Panc1 (cell line): ENCODE measurements at regions not wholly inside any gene's neighbourhood (a gene's known extent, or its start where the extent isn't known, plus 50 kb on each side); places are given as distances from the start of the nearest gene placed in this dataset.

Experiments
- ATAC-seq: fragments of 200-7000 bp; cut with Tn5 transposase; 2 replicates; pipeline ENCODE4 v1.9.1; 2020; ENCODE audit warnings: mild to moderate bottlenecking, moderate library complexity
- BruUV-seq: library from RNA; stranded (reverse); fragments of 400-500 nt; replicated peaks from 2 replicates; lab custom pipeline; 2021; lab: Mats Ljungman, UMichigan
- CTCF ChIA-PET: fragments of 300-600 bp; sonication (Branson Sonifier 250); formaldehyde crosslinking; loops from one replicate; lab custom pipeline; 2022; ENCODE audit warnings: antibody characterized with exemption; lab: Charles Lee
- POLR2A ChIA-PET: fragments of 300-600 bp; sonication (Branson Sonifier 250); formaldehyde crosslinking; loops from one replicate; lab custom pipeline; 2022; ENCODE audit warnings: antibody characterized with exemption; lab: Charles Lee
- DNase-seq: peaks from one replicate; pipeline ENCODE4 v3.0.0-alpha.2; 2010; ENCODE audit warnings: low read depth, low spot score
- H3K27ac ChIP-seq: 2 replicates; pipeline ENCODE4 v1.5.1; 2011; ENCODE audit warnings: mild to moderate bottlenecking, low read length, inconsistent platforms
- H3K27me3 ChIP-seq: fragments of 200-500 bp; sonication (Bioruptor generic); 2 replicates; pipeline ENCODE4 v1.6.0; 2014; ENCODE audit warnings: low read length, inconsistent platforms; ENCODE audit not compliant: control insufficient read depth, insufficient read depth
- H3K36me3 ChIP-seq: fragments of 200-500 bp; sonication (Bioruptor generic); 2 replicates; pipeline ENCODE4 v1.5.1; 2014; ENCODE audit warnings: inconsistent platforms, mild to moderate bottlenecking, low read length, moderate library complexity; ENCODE audit not compliant: control insufficient read depth, insufficient read depth
- H3K4me1 ChIP-seq: 2 replicates; pipeline ENCODE4 v1.5.1; 2011; ENCODE audit warnings: inconsistent platforms, mild to moderate bottlenecking, low read length, moderate library complexity; ENCODE audit not compliant: control insufficient read depth, insufficient read depth
- H3K4me3 ChIP-seq, 2 experiments: 2 replicates each; pipeline ENCODE4 v1.5.1; 2011 to 2012; ENCODE audit warnings: low read depth in 2 of 2, low read length in 2 of 2, mild to moderate bottlenecking in 2 of 2, inconsistent platforms in 1 of 2, moderate library complexity in 1 of 2
- H3K9me3 ChIP-seq: fragments of 200-500 bp; sonication (Bioruptor generic); 2 replicates; pipeline ENCODE4 v1.5.1; 2014; ENCODE audit warnings: low read depth, mild to moderate bottlenecking, inconsistent platforms, low read length, moderate library complexity; ENCODE audit not compliant: control insufficient read depth, insufficient read depth
- CTCF ChIP-seq: fragments of 450-650 bp; IDR thresholded peaks from 2 replicates; pipeline ENCODE4 v1.5.1; 2017; ENCODE audit warnings: mild to moderate bottlenecking
- POLR2AphosphoS5 ChIP-seq: IDR thresholded peaks from 2 replicates; pipeline ENCODE4 v1.6.1; 2012; ENCODE audit warnings: mild to moderate bottlenecking, low read depth, low read length, moderate library complexity
- REST ChIP-seq, 2 experiments: IDR thresholded peaks; 2 replicates each; pipeline ENCODE4 v1.6.1; 2011 to 2012; ENCODE audit warnings: low read depth in 2 of 2, control low read depth in 1 of 2, low read length in 1 of 2, mild to moderate bottlenecking in 1 of 2, moderate library complexity in 1 of 2; ENCODE audit not compliant: insufficient read depth in 1 of 2
- SIN3A ChIP-seq: IDR thresholded peaks from 2 replicates; pipeline ENCODE4 v1.6.1; 2012; ENCODE audit warnings: low read depth, mild to moderate bottlenecking, low read length, moderate library complexity, borderline replicate concordance; ENCODE audit not compliant: insufficient read depth
- TCF7L2 ChIP-seq: IDR thresholded peaks from 2 replicates; pipeline ENCODE4 v1.6.1; 2011; ENCODE audit warnings: mild to moderate bottlenecking, low read depth, low read length, inconsistent platforms
- in situ Hi-C: cut with HindIII; loops from 2 replicates; pipeline ENCODE4 v1.10.0; 2016; ENCODE audit warnings: low sequenced_read_pairs, low pct_unique_long_range_greater_than_20kb
- intact Hi-C: fragments of 100-400 bp; cut with micrococcal nuclease; formaldehyde crosslinking; loops from one replicate; pipeline ENCODE4 v1.10.0; 2022; ENCODE audit not compliant: unreplicated experiment

- BruUV-seq, result no TSS peak
- Histone ChIP-seq H3K4me3 (no peak overlapping the region), H3K4me1 (no peaks in the 10 kb centered on the region), H3K27me3 (no peaks in the 10 kb centered on the region), H3K9me3 (no peaks in the 10 kb centered on the region; the same call in 1 of the 2 replicates), H3K27ac (no peak overlapping the region), H3K36me3 (no peaks in the 10 kb centered on the region)
- ChIA-PET POLR2A (no interaction called here), CTCF (no interaction called here)
- intact Hi-C loops, result no loop called here
- no peak for DNase-seq
- in situ Hi-C loops, result no loop called here
- ATAC-seq, result no peak
- TF ChIP-seq REST (IDR thresholded peaks at IDR 0.05; ENCODE audit: insufficient read depth in 1 of 2, low read depth in 2 of 2, low read length in 1 of 2) (no peak), CTCF (no peak), TCF7L2 (no peak), POLR2AphosphoS5 (no peak), SIN3A (no peak)
Observed at GRCh38 chr13:90403330-90404082, 944.0 kb upstream of the MIR17HG start.

GRCh38 chr13:90405301-90405700, 942.2 kb upstream of the MIR17HG start:
- intact Hi-C loops (no loop called here), in situ Hi-C loops (no loop called here)
- ATAC-seq (no peak), DNase-seq (no peak)
- Histone ChIP-seq H3K9me3 (no peaks in the 10 kb centered on the region), H3K27ac (no peak overlapping the region), H3K36me3 (no peaks in the 10 kb centered on the region), H3K27me3 (no peaks in the 10 kb centered on the region), H3K4me3 (no peak overlapping the region), H3K4me1 (no peaks in the 10 kb centered on the region)
- no TSS peak for BruUV-seq
- POLR2A ChIA-PET, result no interaction called here
- TF ChIP-seq CTCF (no peak), POLR2AphosphoS5 (no peak), TCF7L2 (no peak), SIN3A (no peak), REST (IDR thresholded peaks at IDR 0.05; ENCODE audit: insufficient read depth in 1 of 2, low read depth in 2 of 2, low read length in 1 of 2) (no peak)
- CTCF ChIA-PET, result no interaction called here
